ENCODE measurements at regions not wholly inside any gene's neighbourhood (a gene's known extent, or its start where the extent isn't known, plus 50 kb on each side); places are given as distances from the start of the nearest gene placed in this dataset.

GRCh38 chr5:142478113-142478512 is 153.3 kb upstream of the SPRY4 start:
- WGBS, 3 donors, result 73 to 95% (median 78%) methylated on average over 1 of the region's 1 CpG
- Histone ChIP-seq H3K4me3 (ENCODE audit: low read depth in 1 of 3, low read length in 3 of 3) (no peak overlapping the region), H3K4me1 (ENCODE audit: control insufficient read depth in 3 of 3, insufficient read depth in 2 of 3, low read depth in 1 of 3, low read length in 2 of 3) (no peaks in the 10 kb centered on the region), H3K36me3 (ENCODE audit: control insufficient read depth in 3 of 3, insufficient read depth in 2 of 3, low read depth in 1 of 3, low read length in 3 of 3) (no peaks in the 10 kb centered on the region), H3K27ac (ENCODE audit: low read depth in 1 of 3, low read length in 2 of 3) (no peak overlapping the region), H3K9me3 (ENCODE audit: control insufficient read depth in 2 of 2, insufficient read depth in 1 of 2, low read depth in 1 of 2, low read length in 1 of 2) (peaks cover 0 to 11% of the 10 kb centered on the region in 2 donors), H3K27me3 (ENCODE audit: control insufficient read depth in 3 of 3, insufficient read depth in 3 of 3, low read length in 3 of 3) (no peaks in the 10 kb centered on the region)
- no peak for FAIRE-seq
- no peak for DNase-seq

- Histone ChIP-seq H3K4me3 (ENCODE audit: low read depth in 1 of 3, low read length in 3 of 3) (no peak overlapping the region), H3K36me3 (ENCODE audit: control insufficient read depth in 3 of 3, insufficient read depth in 2 of 3, low read depth in 1 of 3, low read length in 3 of 3) (no peaks in the 10 kb centered on the region), H3K27me3 (ENCODE audit: control insufficient read depth in 3 of 3, insufficient read depth in 3 of 3, low read length in 3 of 3) (no peaks in the 10 kb centered on the region), H3K9me3 (ENCODE audit: control insufficient read depth in 2 of 2, insufficient read depth in 1 of 2, low read depth in 1 of 2, low read length in 1 of 2) (peaks cover 0 to 11% of the 10 kb centered on the region in 2 donors), H3K27ac (ENCODE audit: low read depth in 1 of 3, low read length in 2 of 3) (no peak overlapping the region), H3K4me1 (ENCODE audit: control insufficient read depth in 3 of 3, insufficient read depth in 2 of 3, low read depth in 1 of 3, low read length in 2 of 3) (no peaks in the 10 kb centered on the region)
- WGBS, 3 donors, result 78 to 82% (median 79%) methylated on average over 2 of the region's 2 CpGs
- DNase-seq (no peak), FAIRE-seq (no peak)
Measured at GRCh38 chr5:142475102-142475513, 150.3 kb upstream of the SPRY4 start.

DNA sequence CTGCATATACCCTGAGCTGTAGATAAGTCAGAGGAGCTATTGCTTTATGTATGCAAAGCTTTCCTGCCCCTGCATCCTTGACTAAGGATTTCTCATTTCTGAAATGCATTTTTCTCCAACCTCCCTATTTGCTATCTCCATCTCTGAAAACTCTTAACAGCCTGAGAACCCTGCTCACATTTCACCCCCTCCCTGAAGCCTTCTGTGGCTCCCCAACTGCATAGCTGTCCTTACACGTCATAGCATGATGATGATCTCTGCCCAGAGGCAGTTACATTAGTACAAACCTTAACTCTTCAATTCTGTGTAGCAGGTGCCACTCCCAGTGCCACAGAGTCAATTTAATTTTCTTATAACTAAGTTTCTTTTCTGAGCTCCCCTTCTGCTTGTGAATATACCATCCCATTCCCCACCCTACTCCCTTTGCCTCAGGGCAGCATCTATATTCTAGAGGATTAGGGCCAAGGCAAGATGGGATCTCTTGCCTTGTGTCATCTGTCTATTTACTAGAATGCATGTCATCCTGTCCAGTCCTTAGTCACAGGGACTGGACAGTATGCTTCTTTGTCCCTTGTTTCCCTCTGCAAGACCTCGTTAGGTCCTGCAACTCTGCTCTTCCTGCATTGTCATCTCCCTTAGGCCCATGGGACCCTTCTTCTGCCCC is 149.7 kb upstream of the SPRY4 start:
- FAIRE-seq, result no peak
- Histone ChIP-seq H3K4me3 (ENCODE audit: low read depth in 1 of 3, low read length in 3 of 3) (no peak overlapping the region), H3K27ac (ENCODE audit: low read depth in 1 of 3, low read length in 2 of 3) (no peak overlapping the region), H3K36me3 (ENCODE audit: control insufficient read depth in 3 of 3, insufficient read depth in 2 of 3, low read depth in 1 of 3, low read length in 3 of 3) (no peaks in the 10 kb centered on the region), H3K9me3 (ENCODE audit: control insufficient read depth in 2 of 2, insufficient read depth in 1 of 2, low read depth in 1 of 2, low read length in 1 of 2) (peaks cover 0 to 10% of the 10 kb centered on the region in 2 donors), H3K27me3 (ENCODE audit: control insufficient read depth in 3 of 3, insufficient read depth in 3 of 3, low read length in 3 of 3) (no peaks in the 10 kb centered on the region), H3K4me1 (ENCODE audit: control insufficient read depth in 3 of 3, insufficient read depth in 2 of 3, low read depth in 1 of 3, low read length in 2 of 3) (no peaks in the 10 kb centered on the region)
- 69 to 79% (median 70%) methylated on average over 2 of the region's 2 CpGs for WGBS, 3 donors
- DNase-seq, result no peak

GRCh38 chr5:142473038-142473437 is 148.2 kb upstream of the SPRY4 start:
- H3K27ac ChIP-seq (ENCODE audit: low read depth in 1 of 3, low read length in 2 of 3), result no peak overlapping the region
- no peaks in the 10 kb centered on the region for H3K9me3 ChIP-seq (ENCODE audit: control insufficient read depth in 2 of 2, insufficient read depth in 1 of 2, low read depth in 1 of 2, low read length in 1 of 2)
- DNase-seq (no peak), FAIRE-seq (no peak)
- H3K27me3 ChIP-seq (ENCODE audit: control insufficient read depth in 3 of 3, insufficient read depth in 3 of 3, low read length in 3 of 3), result no peaks in the 10 kb centered on the region
- H3K36me3 ChIP-seq (ENCODE audit: control insufficient read depth in 3 of 3, insufficient read depth in 2 of 3, low read depth in 1 of 3, low read length in 3 of 3), result no peaks in the 10 kb centered on the region
- no peaks in the 10 kb centered on the region for H3K4me1 ChIP-seq (ENCODE audit: control insufficient read depth in 3 of 3, insufficient read depth in 2 of 3, low read depth in 1 of 3, low read length in 2 of 3)
- H3K4me3 ChIP-seq (ENCODE audit: low read depth in 1 of 3, low read length in 3 of 3), result no peak overlapping the region

DNA sequence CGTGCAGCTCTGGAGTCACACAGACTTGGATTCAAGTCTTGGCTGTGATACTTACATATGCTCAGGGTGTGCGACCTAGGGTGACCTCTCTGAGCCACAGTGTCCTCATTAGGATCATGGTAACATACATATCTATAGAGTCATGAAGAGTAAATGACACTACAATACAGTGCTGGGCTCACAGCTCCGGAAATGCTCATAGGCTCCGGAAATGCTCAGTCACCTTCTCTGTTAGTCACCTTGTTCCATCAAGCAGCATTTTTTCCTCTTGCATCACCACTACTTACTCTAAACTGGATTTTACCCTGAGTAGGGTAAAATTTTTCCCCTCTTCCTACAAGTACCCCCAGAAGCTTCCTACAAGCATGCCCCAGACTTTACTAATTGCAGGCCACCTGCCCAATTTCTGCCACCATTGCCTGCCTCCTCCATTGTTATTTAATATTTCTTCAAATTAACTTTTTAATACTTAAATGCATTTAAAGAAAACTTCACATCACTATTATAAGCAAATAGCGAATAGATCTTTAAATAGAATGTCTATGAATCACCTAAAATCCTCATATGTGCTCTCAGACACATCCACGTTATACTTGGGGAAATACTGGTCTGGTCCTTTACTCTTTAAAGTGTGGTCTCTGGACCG is 147.6 kb upstream of the SPRY4 start:
- peak in 1 of 2 donors; percentile 24 for DNase-seq

DNA sequence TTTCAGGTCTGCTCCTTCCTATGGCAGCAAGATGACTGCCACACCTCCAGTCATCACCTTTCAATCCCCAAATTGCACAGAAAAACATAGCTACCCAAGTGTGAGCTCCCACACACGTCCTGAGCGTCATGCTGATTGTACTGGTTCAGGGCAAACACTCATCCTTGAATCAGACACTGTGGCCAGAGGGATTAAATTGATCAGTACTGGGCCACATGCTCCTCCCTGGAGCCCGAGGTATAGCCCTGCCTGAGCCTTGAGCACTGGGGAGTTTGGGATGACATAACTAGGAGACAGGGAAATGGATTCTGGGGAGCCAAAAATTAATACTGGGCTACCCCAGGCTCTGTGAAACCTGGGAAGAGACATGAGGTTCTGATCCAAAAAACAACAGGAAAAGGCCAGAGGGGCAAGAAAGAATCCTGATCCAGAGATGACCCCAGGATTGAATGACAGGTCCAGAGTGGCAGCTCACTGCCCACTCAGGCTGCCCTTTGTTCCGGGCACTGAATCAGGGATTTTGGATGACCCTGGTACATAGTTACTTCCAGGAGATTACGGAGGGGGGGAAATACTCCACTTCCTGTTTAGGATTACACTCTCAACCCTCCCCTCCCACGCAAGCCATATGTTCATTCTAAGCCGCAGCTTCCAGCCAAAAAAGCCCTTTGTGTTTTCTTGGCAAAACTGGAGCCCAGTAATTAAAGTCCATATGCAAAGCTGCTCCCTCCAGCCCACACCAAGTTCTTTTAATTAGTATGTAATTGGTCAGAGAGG is 141.6 kb upstream of the SPRY4 start:
- Histone ChIP-seq H3K9me3 (ENCODE audit: control insufficient read depth in 2 of 2, insufficient read depth in 1 of 2, low read depth in 1 of 2, low read length in 1 of 2) (no peaks in the 10 kb centered on the region), H3K36me3 (ENCODE audit: control insufficient read depth in 3 of 3, insufficient read depth in 2 of 3, low read depth in 1 of 3, low read length in 3 of 3) (no peaks in the 10 kb centered on the region), H3K27me3 (ENCODE audit: control insufficient read depth in 3 of 3, insufficient read depth in 3 of 3, low read length in 3 of 3) (no peaks in the 10 kb centered on the region), H3K27ac (ENCODE audit: low read depth in 1 of 3, low read length in 2 of 3) (peak overlapping the region in 2 of 3 donors; percentile 36 to 55), H3K4me3 (ENCODE audit: low read depth in 1 of 3, low read length in 3 of 3) (no peak overlapping the region), H3K4me1 (ENCODE audit: control insufficient read depth in 3 of 3, insufficient read depth in 2 of 3, low read depth in 1 of 3, low read length in 2 of 3) (peaks cover 0 to 10% (median 0%) of the 10 kb centered on the region in 3 donors)
- FAIRE-seq (no peak), DNase-seq (peak in 1 of 2 donors; percentile 13)
- 63 to 74% (median 70%) methylated on average over 7 of the region's 7 CpGs for WGBS, 3 donors

More for the DNA sequence above, 147.6 kb upstream of the SPRY4 start:
- Histone ChIP-seq H3K4me3 (ENCODE audit: low read depth in 1 of 3, low read length in 3 of 3) (no peak overlapping the region), H3K27me3 (ENCODE audit: control insufficient read depth in 3 of 3, insufficient read depth in 3 of 3, low read length in 3 of 3) (no peaks in the 10 kb centered on the region), H3K9me3 (ENCODE audit: control insufficient read depth in 2 of 2, insufficient read depth in 1 of 2, low read depth in 1 of 2, low read length in 1 of 2) (no peaks in the 10 kb centered on the region), H3K27ac (ENCODE audit: low read depth in 1 of 3, low read length in 2 of 3) (no peak overlapping the region), H3K36me3 (ENCODE audit: control insufficient read depth in 3 of 3, insufficient read depth in 2 of 3, low read depth in 1 of 3, low read length in 3 of 3) (no peaks in the 10 kb centered on the region), H3K4me1 (ENCODE audit: control insufficient read depth in 3 of 3, insufficient read depth in 2 of 3, low read depth in 1 of 3, low read length in 2 of 3) (no peaks in the 10 kb centered on the region)
- 78 to 81% (median 80%) methylated on average over 7 of the region's 7 CpGs for WGBS, 3 donors
- FAIRE-seq, result no peak

- FAIRE-seq (no peak), DNase-seq (no peak)
- WGBS, 3 donors, result 83 to 91% (median 84%) methylated on average over 1 of the region's 1 CpG
- Histone ChIP-seq H3K9me3 (ENCODE audit: control insufficient read depth in 2 of 2, insufficient read depth in 1 of 2, low read depth in 1 of 2, low read length in 1 of 2) (no peaks in the 10 kb centered on the region), H3K27me3 (ENCODE audit: control insufficient read depth in 3 of 3, insufficient read depth in 3 of 3, low read length in 3 of 3) (no peaks in the 10 kb centered on the region), H3K36me3 (ENCODE audit: control insufficient read depth in 3 of 3, insufficient read depth in 2 of 3, low read depth in 1 of 3, low read length in 3 of 3) (no peaks in the 10 kb centered on the region), H3K4me3 (ENCODE audit: low read depth in 1 of 3, low read length in 3 of 3) (no peak overlapping the region), H3K27ac (ENCODE audit: low read depth in 1 of 3, low read length in 2 of 3) (no peak overlapping the region), H3K4me1 (ENCODE audit: control insufficient read depth in 3 of 3, insufficient read depth in 2 of 3, low read depth in 1 of 3, low read length in 2 of 3) (peaks cover 0 to 10% (median 0%) of the 10 kb centered on the region in 3 donors)
Measured at GRCh38 chr5:142465476-142465875, 140.7 kb upstream of the SPRY4 start.

DNA sequence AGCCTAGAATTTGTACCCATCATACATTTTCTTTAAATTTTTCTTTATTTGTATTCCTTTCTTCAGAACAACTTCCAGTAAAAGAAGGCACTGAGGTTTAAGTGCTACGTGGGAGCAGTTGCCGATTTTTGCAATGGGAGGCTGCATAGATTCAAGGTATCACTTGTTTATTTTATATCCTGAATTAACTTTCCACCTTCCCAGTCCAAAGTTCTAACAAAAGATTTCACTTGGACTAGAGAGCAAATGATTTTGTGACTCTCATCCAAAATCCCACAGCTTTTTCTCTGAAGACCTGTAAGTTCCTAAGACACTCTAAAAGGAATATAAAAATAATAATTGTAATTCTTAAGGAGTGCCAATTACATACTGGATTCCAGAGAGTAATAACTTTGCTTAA is 139.1 kb upstream of the SPRY4 start:
- no peaks in the 10 kb centered on the region for H3K27me3 ChIP-seq (ENCODE audit: control insufficient read depth in 3 of 3, insufficient read depth in 3 of 3, low read length in 3 of 3)
- no peak overlapping the region for H3K27ac ChIP-seq (ENCODE audit: low read depth in 1 of 3, low read length in 2 of 3)
- DNase-seq (no peak), FAIRE-seq (no peak)
- H3K9me3 ChIP-seq (ENCODE audit: control insufficient read depth in 2 of 2, insufficient read depth in 1 of 2, low read depth in 1 of 2, low read length in 1 of 2), result peaks cover 0 to 9% of the 10 kb centered on the region in 2 donors
- peaks cover 0 to 10% (median 0%) of the 10 kb centered on the region in 3 donors for H3K4me1 ChIP-seq (ENCODE audit: control insufficient read depth in 3 of 3, insufficient read depth in 2 of 3, low read depth in 1 of 3, low read length in 2 of 3)
- WGBS, 3 donors, result 29 to 63% (median 35%) methylated on average over 2 of the region's 2 CpGs
- no peaks in the 10 kb centered on the region for H3K36me3 ChIP-seq (ENCODE audit: control insufficient read depth in 3 of 3, insufficient read depth in 2 of 3, low read depth in 1 of 3, low read length in 3 of 3)
- no peak overlapping the region for H3K4me3 ChIP-seq (ENCODE audit: low read depth in 1 of 3, low read length in 3 of 3)
